DND-41 (cell line): ENCODE measurements at regions not wholly inside any gene's neighbourhood (a gene's known extent, or its start where the extent isn't known, plus 50 kb on each side); places are given as distances from the start of the nearest gene placed in this dataset.
"Not testable (repeated sequence)": the region's sequence is repeated elsewhere in the genome, so short reads cannot be mapped to it uniquely, and the experiment has no call there.

Source experiments
- EZH2 ChIP-seq: IDR thresholded peaks from 3 replicates; pipeline ENCODE4 v1.6.1; 2012; ENCODE audit warnings: borderline replicate concordance, low read depth, mild to moderate bottlenecking, moderate library complexity, low read length, inconsistent platforms; ENCODE audit not compliant: severe bottlenecking
- TF ChIP-seq, protein P1 (sequence below): IDR thresholded peaks from 2 replicates; pipeline ENCODE4 v1.5.1; 2012; ENCODE audit warnings: borderline replicate concordance, low read length, moderate library complexity, mild to moderate bottlenecking; ENCODE audit not compliant: poor library complexity, severe bottlenecking; ENCODE audit errors: extremely low read depth

DNA sequence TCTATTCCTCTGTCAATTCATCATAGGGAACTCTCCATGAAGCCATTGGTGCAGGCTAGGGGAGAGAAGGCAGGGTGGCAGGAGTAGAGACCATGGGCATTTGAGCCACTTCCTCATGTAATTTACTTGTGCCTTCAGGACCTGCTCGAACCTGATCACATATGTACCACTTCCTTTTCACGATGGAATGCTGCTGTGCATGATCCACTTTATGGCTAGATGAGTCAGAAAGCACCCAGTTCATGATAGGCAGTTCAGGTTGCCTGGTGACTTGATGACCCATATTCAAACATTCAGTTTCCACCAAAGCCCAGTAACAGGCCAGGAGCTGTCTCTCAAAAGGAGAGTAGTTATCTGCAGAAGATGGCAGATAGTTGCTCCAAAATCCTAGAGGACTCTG lies 166.0 kb downstream of the EVA1A start:
- TF ChIP-seq, protein P1, sequence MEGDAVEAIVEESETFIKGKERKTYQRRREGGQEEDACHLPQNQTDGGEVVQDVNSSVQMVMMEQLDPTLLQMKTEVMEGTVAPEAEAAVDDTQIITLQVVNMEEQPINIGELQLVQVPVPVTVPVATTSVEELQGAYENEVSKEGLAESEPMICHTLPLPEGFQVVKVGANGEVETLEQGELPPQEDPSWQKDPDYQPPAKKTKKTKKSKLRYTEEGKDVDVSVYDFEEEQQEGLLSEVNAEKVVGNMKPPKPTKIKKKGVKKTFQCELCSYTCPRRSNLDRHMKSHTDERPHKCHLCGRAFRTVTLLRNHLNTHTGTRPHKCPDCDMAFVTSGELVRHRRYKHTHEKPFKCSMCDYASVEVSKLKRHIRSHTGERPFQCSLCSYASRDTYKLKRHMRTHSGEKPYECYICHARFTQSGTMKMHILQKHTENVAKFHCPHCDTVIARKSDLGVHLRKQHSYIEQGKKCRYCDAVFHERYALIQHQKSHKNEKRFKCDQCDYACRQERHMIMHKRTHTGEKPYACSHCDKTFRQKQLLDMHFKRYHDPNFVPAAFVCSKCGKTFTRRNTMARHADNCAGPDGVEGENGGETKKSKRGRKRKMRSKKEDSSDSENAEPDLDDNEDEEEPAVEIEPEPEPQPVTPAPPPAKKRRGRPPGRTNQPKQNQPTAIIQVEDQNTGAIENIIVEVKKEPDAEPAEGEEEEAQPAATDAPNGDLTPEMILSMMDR: not testable (repeated sequence)
- not testable (repeated sequence) for TF ChIP-seq EZH2
